ENCODE measurements at regions not wholly inside any gene's neighbourhood (a gene's known extent, or its start where the extent isn't known, plus 50 kb on each side); places are given as distances from the start of the nearest gene placed in this dataset.

DNA sequence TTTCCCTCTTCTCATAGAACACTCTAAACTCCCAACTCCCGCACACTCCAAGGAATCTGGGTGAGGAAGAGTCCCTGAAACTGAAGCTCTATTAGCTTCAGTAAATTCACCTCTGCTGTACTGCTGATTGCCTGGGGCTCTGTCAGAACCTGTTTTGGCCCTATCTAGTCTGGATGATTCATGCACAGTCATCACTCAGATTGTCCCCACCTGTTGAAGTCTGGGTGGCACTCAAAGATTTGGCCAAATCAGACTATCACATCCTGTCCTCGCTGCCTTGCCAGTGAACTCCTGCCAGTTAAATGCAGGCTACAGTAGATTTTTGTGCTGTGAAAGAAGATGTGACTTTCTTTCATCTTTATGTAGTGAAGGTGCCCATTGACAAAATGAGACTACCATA is 63.5 kb upstream of the EMCN start:
- Mint-ChIP-seq H3K27ac (ENCODE audit: unreplicated experiment) (no peak overlapping the region), H3K27me3 (ENCODE audit: unreplicated experiment) (no peaks in the 10 kb centered on the region), H3K4me3 (ENCODE audit: unreplicated experiment) (no peak overlapping the region), H3K4me1 (ENCODE audit: low read depth, unreplicated experiment) (no peaks in the 10 kb centered on the region), H3K9me3 (ENCODE audit: unreplicated experiment) (no peaks in the 10 kb centered on the region), H3K36me3 (ENCODE audit: unreplicated experiment) (no peaks in the 10 kb centered on the region)
- DNase-seq, result no peak
- no peak for TF ChIP-seq CTCF (IDR thresholded peaks at IDR 0.05; ENCODE audit: partially characterized antibody, unreplicated experiment)

GRCh38 chr4:100576570-100576969 is 58.7 kb upstream of the EMCN start:
- TF ChIP-seq CTCF (IDR thresholded peaks at IDR 0.05; ENCODE audit: partially characterized antibody, unreplicated experiment), result no peak
- Mint-ChIP-seq H3K4me1 (ENCODE audit: low read depth, unreplicated experiment) (no peaks in the 10 kb centered on the region), H3K27ac (ENCODE audit: unreplicated experiment) (no peak overlapping the region), H3K36me3 (ENCODE audit: unreplicated experiment) (no peaks in the 10 kb centered on the region), H3K9me3 (ENCODE audit: unreplicated experiment) (no peaks in the 10 kb centered on the region), H3K4me3 (ENCODE audit: unreplicated experiment) (no peak overlapping the region), H3K27me3 (ENCODE audit: unreplicated experiment) (no peaks in the 10 kb centered on the region)
- no peak for DNase-seq

DNA sequence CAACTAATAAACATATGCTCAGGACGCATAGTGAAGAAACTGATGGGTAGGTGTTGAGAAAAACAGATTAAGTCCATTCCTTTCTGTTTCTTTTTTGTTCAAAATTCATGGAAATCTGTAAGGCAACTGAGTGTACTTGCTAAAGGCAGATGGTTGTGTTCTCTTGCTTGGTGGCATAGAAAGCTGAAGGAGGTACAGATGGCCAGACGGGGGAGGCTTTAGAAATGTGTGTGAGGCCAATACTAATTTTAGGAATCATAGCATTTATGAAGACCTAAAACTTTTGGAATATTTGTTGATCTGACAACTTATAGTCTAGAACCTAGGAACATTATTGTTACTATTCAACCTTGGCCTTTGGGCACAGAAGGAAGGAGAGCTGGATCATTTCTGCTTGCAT is 56.8 kb upstream of the EMCN start:
- Mint-ChIP-seq H3K9me3 (ENCODE audit: unreplicated experiment) (no peaks in the 10 kb centered on the region), H3K36me3 (ENCODE audit: unreplicated experiment) (no peaks in the 10 kb centered on the region), H3K27ac (ENCODE audit: unreplicated experiment) (no peak overlapping the region), H3K4me3 (ENCODE audit: unreplicated experiment) (no peak overlapping the region), H3K4me1 (ENCODE audit: low read depth, unreplicated experiment) (no peaks in the 10 kb centered on the region), H3K27me3 (ENCODE audit: unreplicated experiment) (no peaks in the 10 kb centered on the region)
- DNase-seq, result no peak
- no peak for TF ChIP-seq CTCF (IDR thresholded peaks at IDR 0.05; ENCODE audit: partially characterized antibody, unreplicated experiment)

GRCh38 chr4:100569196-100569595 is 51.4 kb upstream of the EMCN start:
- Mint-ChIP-seq H3K27ac (ENCODE audit: unreplicated experiment) (no peak overlapping the region), H3K9me3 (ENCODE audit: unreplicated experiment) (no peaks in the 10 kb centered on the region), H3K36me3 (ENCODE audit: unreplicated experiment) (no peaks in the 10 kb centered on the region), H3K4me3 (ENCODE audit: unreplicated experiment) (no peak overlapping the region), H3K4me1 (ENCODE audit: low read depth, unreplicated experiment) (no peaks in the 10 kb centered on the region), H3K27me3 (ENCODE audit: unreplicated experiment) (no peaks in the 10 kb centered on the region)
- DNase-seq, result no peak
- TF ChIP-seq CTCF (IDR thresholded peaks at IDR 0.05; ENCODE audit: partially characterized antibody, unreplicated experiment), result no peak

Measured in glutamatergic neuron (in vitro differentiated cells).